ENCODE measurements at regions not wholly inside any gene's neighbourhood (a gene's known extent, or its start where the extent isn't known, plus 50 kb on each side); places are given as distances from the start of the nearest gene placed in this dataset.

GRCh38 chr16:62201911-62202310 is 165.7 kb upstream of the CDH8 start:
- intact Hi-C loops (cut with DNase I) = no loop called here

GRCh38 chr16:62194828-62195227 is 158.6 kb upstream of the CDH8 start:
- 42 to 52% (median 47%) methylated on average over 3 of the region's 3 CpGs for WGBS, 4 donors
- intact Hi-C loops (cut with DNase I) = loop anchor here in 1 of 10 donors (5.0 kb wide), 1 partner anchor 1092 kb away; no protein-coding TSS in a partner anchor

More at GRCh38 chr16:62201911-62202310, 165.7 kb upstream of the CDH8 start:
- no peak for ATAC-seq
- TF ChIP-seq CTCF (IDR thresholded peaks at IDR 0.05) = no peak
- no peak for TF ChIP-seq POLR2A (IDR thresholded peaks at IDR 0.05)
- no peaks in the 10 kb centered on the region for H3K4me1 ChIP-seq
- WGBS, 4 donors = 67 to 73% (median 70%) methylated on average over 8 of the region's 8 CpGs
- H3K27ac ChIP-seq = no peak overlapping the region
- H3K36me3 ChIP-seq = no peaks in the 10 kb centered on the region
- H3K4me3 ChIP-seq = no peak overlapping the region
- H3K27me3 ChIP-seq = no peaks in the 10 kb centered on the region
- no peak for DNase-seq
- peaks cover 0 to 3% (median 0%) of the 10 kb centered on the region in 12 donors for H3K9me3 ChIP-seq

GRCh38 chr16:62190426-62190825 is 154.2 kb upstream of the CDH8 start:
- ATAC-seq = no peak
- intact Hi-C loops (cut with DNase I) = loop anchor here in 1 of 10 donors (5.0 kb wide), 1 partner anchor 1097 kb away; no protein-coding TSS in a partner anchor
- no peak for DNase-seq
- Histone ChIP-seq H3K36me3 (no peaks in the 10 kb centered on the region), H3K4me1 (no peaks in the 10 kb centered on the region), H3K27me3 (no peaks in the 10 kb centered on the region), H3K4me3 (no peak overlapping the region), H3K27ac (no peak overlapping the region), H3K9me3 (peaks cover 0 to 3% (median 0%) of the 10 kb centered on the region in 12 donors)
- WGBS, 4 donors = 33 to 44% (median 33%) methylated on average over 2 of the region's 2 CpGs
- TF ChIP-seq POLR2A (IDR thresholded peaks at IDR 0.05) (no peak), CTCF (IDR thresholded peaks at IDR 0.05) (peak in 8 of 12 donors; percentile 16 to 41 (median 28))

More at GRCh38 chr16:62194828-62195227, 158.6 kb upstream of the CDH8 start:
- Histone ChIP-seq H3K27ac (no peak overlapping the region), H3K4me1 (no peaks in the 10 kb centered on the region), H3K9me3 (peaks cover 0 to 3% (median 0%) of the 10 kb centered on the region in 12 donors), H3K36me3 (no peaks in the 10 kb centered on the region), H3K4me3 (no peak overlapping the region), H3K27me3 (no peaks in the 10 kb centered on the region)
- ATAC-seq = no peak
- no peak for DNase-seq
- TF ChIP-seq CTCF (IDR thresholded peaks at IDR 0.05) (no peak), POLR2A (IDR thresholded peaks at IDR 0.05) (no peak)

- DNase-seq = no peak
- intact Hi-C loops (cut with DNase I) = no loop called here
- no peak overlapping the region for H3K27ac ChIP-seq
- WGBS, 4 donors = 81 to 87% (median 85%) methylated on average over 11 of the region's 11 CpGs
- H3K4me1 ChIP-seq = no peaks in the 10 kb centered on the region
- H3K27me3 ChIP-seq = no peaks in the 10 kb centered on the region
- no peak overlapping the region for H3K4me3 ChIP-seq
- no peaks in the 10 kb centered on the region for H3K36me3 ChIP-seq
- TF ChIP-seq POLR2A (IDR thresholded peaks at IDR 0.05) (no peak), CTCF (IDR thresholded peaks at IDR 0.05) (no peak)
- ATAC-seq = no peak
- H3K9me3 ChIP-seq = no peaks in the 10 kb centered on the region
These were observed 141.3 kb upstream of the CDH8 start for GRCh38 chr16:62177351-62178203.
